Activated naive CD8-positive, alpha-beta T cell treated with anti-CD3 and anti-CD28 coated beads, Interleukin-2, amount 50 U/mL, for 24 hours (primary cell): ENCODE measurements at regions not wholly inside any gene's neighbourhood (a gene's known extent, or its start where the extent isn't known, plus 50 kb on each side); places are given as distances from the start of the nearest gene placed in this dataset.
"Not testable (repeated sequence)": the region's sequence is repeated elsewhere in the genome, so short reads cannot be mapped to it uniquely, and the experiment has no call there.

Experiments used
- ATAC-seq: fragments of 150-1000 bp; cut with Tn5 transposase; one replicate; pipeline ENCODE4 v1.10.0; 2021
- DNase-seq: peaks from one replicate; pipeline ENCODE4 v3.0.0; 2021
- H3K27ac Mint-ChIP-seq: one replicate; pipeline ENCODE4 v1.8.0; 2021; ENCODE audit warnings: mild to moderate bottlenecking, mixed read lengths
- H3K27me3 Mint-ChIP-seq: one replicate; pipeline ENCODE4 v1.8.0; 2021; ENCODE audit warnings: mixed read lengths
- H3K36me3 Mint-ChIP-seq: one replicate; pipeline ENCODE4 v1.8.0; 2021; ENCODE audit warnings: low read depth, mixed read lengths
- H3K4me1 Mint-ChIP-seq: one replicate; pipeline ENCODE4 v1.8.0; 2021; ENCODE audit warnings: mixed read lengths
- H3K4me3 Mint-ChIP-seq: one replicate; pipeline ENCODE4 v1.8.0; 2021; ENCODE audit warnings: mild to moderate bottlenecking, moderate library complexity, mixed read lengths
- H3K9me3 Mint-ChIP-seq: one replicate; pipeline ENCODE4 v1.8.0; 2021; ENCODE audit warnings: mixed read lengths

- H3K27me3 Mint-ChIP-seq, result no peaks in the 10 kb centered on the region
- DNase-seq (no peak), ATAC-seq (no peak)
- no peaks in the 10 kb centered on the region for H3K36me3 Mint-ChIP-seq
- H3K9me3 Mint-ChIP-seq, result peaks cover 4% of the 10 kb centered on the region
- H3K4me1 Mint-ChIP-seq, result no peaks in the 10 kb centered on the region
- no peak overlapping the region for H3K27ac Mint-ChIP-seq
- no peak overlapping the region for H3K4me3 Mint-ChIP-seq
Observed at GRCh38 chr4:66501997-66502396, 831.7 kb upstream of the EPHA5 start.

GRCh38 chr4:66490729-66491128 lies 820.4 kb upstream of the EPHA5 start:
- Mint-ChIP-seq H3K27me3 (no peaks in the 10 kb centered on the region), H3K27ac (no peak overlapping the region), H3K4me3 (no peak overlapping the region), H3K9me3 (no peaks in the 10 kb centered on the region), H3K4me1 (no peaks in the 10 kb centered on the region), H3K36me3 (no peaks in the 10 kb centered on the region)
- DNase-seq, result no peak
- no peak for ATAC-seq

GRCh38 chr4:66489783-66490452 lies 819.6 kb upstream of the EPHA5 start:
- H3K27ac Mint-ChIP-seq, result no peak overlapping the region
- H3K36me3 Mint-ChIP-seq, result no peaks in the 10 kb centered on the region
- H3K4me3 Mint-ChIP-seq, result no peak overlapping the region
- H3K27me3 Mint-ChIP-seq, result no peaks in the 10 kb centered on the region
- DNase-seq, result no peak
- ATAC-seq, result no peak
- no peaks in the 10 kb centered on the region for H3K9me3 Mint-ChIP-seq
- no peaks in the 10 kb centered on the region for H3K4me1 Mint-ChIP-seq

GRCh38 chr4:66489370-66489769 lies 819.1 kb upstream of the EPHA5 start:
- H3K4me1 Mint-ChIP-seq, result no peaks in the 10 kb centered on the region
- H3K4me3 Mint-ChIP-seq, result no peak overlapping the region
- no peaks in the 10 kb centered on the region for H3K27me3 Mint-ChIP-seq
- H3K9me3 Mint-ChIP-seq, result no peaks in the 10 kb centered on the region
- ATAC-seq (no peak), DNase-seq (no peak)
- no peak overlapping the region for H3K27ac Mint-ChIP-seq
- no peaks in the 10 kb centered on the region for H3K36me3 Mint-ChIP-seq

GRCh38 chr4:66486068-66486467 lies 815.8 kb upstream of the EPHA5 start:
- Mint-ChIP-seq H3K4me1 (no peaks in the 10 kb centered on the region), H3K27ac (no peak overlapping the region), H3K9me3 (no peaks in the 10 kb centered on the region), H3K36me3 (no peaks in the 10 kb centered on the region), H3K27me3 (no peaks in the 10 kb centered on the region), H3K4me3 (no peak overlapping the region)
- no peak for ATAC-seq
- DNase-seq, result no peak

GRCh38 chr4:66482186-66482585 lies 811.9 kb upstream of the EPHA5 start:
- H3K27me3 Mint-ChIP-seq, result no peaks in the 10 kb centered on the region
- H3K36me3 Mint-ChIP-seq, result no peaks in the 10 kb centered on the region
- DNase-seq (no peak), ATAC-seq (no peak)
- no peaks in the 10 kb centered on the region for H3K4me1 Mint-ChIP-seq
- no peaks in the 10 kb centered on the region for H3K9me3 Mint-ChIP-seq
- H3K27ac Mint-ChIP-seq, result no peak overlapping the region
- H3K4me3 Mint-ChIP-seq, result no peak overlapping the region

- DNase-seq (no peak), ATAC-seq (no peak)
- Mint-ChIP-seq H3K36me3 (no peaks in the 10 kb centered on the region), H3K27me3 (no peaks in the 10 kb centered on the region), H3K27ac (no peak overlapping the region), H3K4me1 (no peaks in the 10 kb centered on the region), H3K9me3 (peaks cover 8% of the 10 kb centered on the region), H3K4me3 (no peak overlapping the region)
Observed at GRCh38 chr4:66475596-66475995, 805.3 kb upstream of the EPHA5 start.

GRCh38 chr4:66465111-66465510 lies 794.8 kb upstream of the EPHA5 start:
- no peaks in the 10 kb centered on the region for H3K4me1 Mint-ChIP-seq
- H3K27ac Mint-ChIP-seq, result no peak overlapping the region
- DNase-seq (no peak), ATAC-seq (no peak)
- no peaks in the 10 kb centered on the region for H3K36me3 Mint-ChIP-seq
- no peaks in the 10 kb centered on the region for H3K27me3 Mint-ChIP-seq
- H3K9me3 Mint-ChIP-seq, result peaks cover 9% of the 10 kb centered on the region
- no peak overlapping the region for H3K4me3 Mint-ChIP-seq

- H3K27me3 Mint-ChIP-seq, DNase-seq, H3K4me3 Mint-ChIP-seq, H3K9me3 Mint-ChIP-seq, H3K27ac Mint-ChIP-seq, ATAC-seq, H3K36me3 Mint-ChIP-seq, H3K4me1 Mint-ChIP-seq: not testable (repeated sequence)
Observed at GRCh38 chr4:66462890-66463289, 792.6 kb upstream of the EPHA5 start.

- no peaks in the 10 kb centered on the region for H3K36me3 Mint-ChIP-seq
- no peak for ATAC-seq
Observed at GRCh38 chr4:66451741-66452140, 781.5 kb upstream of the EPHA5 start.

GRCh38 chr4:66443008-66443407 lies 772.7 kb upstream of the EPHA5 start:
- ATAC-seq (no peak), DNase-seq (no peak)
- no peaks in the 10 kb centered on the region for H3K36me3 Mint-ChIP-seq
- no peak overlapping the region for H3K27ac Mint-ChIP-seq
- H3K27me3 Mint-ChIP-seq, result no peaks in the 10 kb centered on the region
- H3K9me3 Mint-ChIP-seq, result peaks cover 21% of the 10 kb centered on the region
- no peaks in the 10 kb centered on the region for H3K4me1 Mint-ChIP-seq
- no peak overlapping the region for H3K4me3 Mint-ChIP-seq

More at GRCh38 chr4:66451741-66452140, 781.5 kb upstream of the EPHA5 start:
- H3K27me3 Mint-ChIP-seq, result no peaks in the 10 kb centered on the region
- no peaks in the 10 kb centered on the region for H3K4me1 Mint-ChIP-seq
- DNase-seq, result no peak
- no peak overlapping the region for H3K27ac Mint-ChIP-seq
- H3K4me3 Mint-ChIP-seq, result no peak overlapping the region
- H3K9me3 Mint-ChIP-seq, result peaks cover 21% of the 10 kb centered on the region

- H3K4me1 Mint-ChIP-seq, result no peaks in the 10 kb centered on the region
- ATAC-seq, result no peak
- H3K9me3 Mint-ChIP-seq, result peaks cover 27% of the 10 kb centered on the region
Observed at GRCh38 chr4:66439508-66439907, 769.2 kb upstream of the EPHA5 start.

GRCh38 chr4:66433706-66434105 lies 763.4 kb upstream of the EPHA5 start:
- Mint-ChIP-seq H3K36me3 (no peaks in the 10 kb centered on the region), H3K27ac (no peak overlapping the region), H3K27me3 (no peaks in the 10 kb centered on the region), H3K4me3 (no peak overlapping the region), H3K4me1 (no peaks in the 10 kb centered on the region), H3K9me3 (peaks cover 31% of the 10 kb centered on the region)
- DNase-seq (no peak), ATAC-seq (no peak)

More at GRCh38 chr4:66439508-66439907, 769.2 kb upstream of the EPHA5 start:
- Mint-ChIP-seq H3K27ac (no peak overlapping the region), H3K27me3 (no peaks in the 10 kb centered on the region), H3K4me3 (no peak overlapping the region), H3K36me3 (no peaks in the 10 kb centered on the region)
- no peak for DNase-seq

- H3K4me3 Mint-ChIP-seq, result no peak overlapping the region
- H3K27ac Mint-ChIP-seq, result no peak overlapping the region
- no peak for ATAC-seq
- no peak for DNase-seq
- no peaks in the 10 kb centered on the region for H3K36me3 Mint-ChIP-seq
- H3K27me3 Mint-ChIP-seq, result no peaks in the 10 kb centered on the region
- H3K4me1 Mint-ChIP-seq, result no peaks in the 10 kb centered on the region
- H3K9me3 Mint-ChIP-seq, result peaks cover 19% of the 10 kb centered on the region
Observed at GRCh38 chr4:66430856-66431255, 760.6 kb upstream of the EPHA5 start.

GRCh38 chr4:66429276-66429675 lies 759.0 kb upstream of the EPHA5 start:
- Mint-ChIP-seq H3K4me3 (no peak overlapping the region), H3K9me3 (peaks cover 11% of the 10 kb centered on the region), H3K36me3 (no peaks in the 10 kb centered on the region), H3K27ac (no peak overlapping the region), H3K27me3 (no peaks in the 10 kb centered on the region), H3K4me1 (no peaks in the 10 kb centered on the region)
- DNase-seq, result no peak
- no peak for ATAC-seq

GRCh38 chr4:66416425-66416824 lies 746.1 kb upstream of the EPHA5 start:
- Mint-ChIP-seq H3K4me1 (no peaks in the 10 kb centered on the region), H3K27ac (no peak overlapping the region), H3K36me3 (no peaks in the 10 kb centered on the region), H3K27me3 (no peaks in the 10 kb centered on the region), H3K4me3 (no peak overlapping the region), H3K9me3 (peaks cover 7% of the 10 kb centered on the region)
- ATAC-seq, result no peak
- no peak for DNase-seq
